ENCODE measurements at regions not wholly inside any gene's neighbourhood (a gene's known extent, or its start where the extent isn't known, plus 50 kb on each side); places are given as distances from the start of the nearest gene placed in this dataset.
A peak's percentile ranks its signal among the peaks of the same experiment; 100 is the strongest.

DNA sequence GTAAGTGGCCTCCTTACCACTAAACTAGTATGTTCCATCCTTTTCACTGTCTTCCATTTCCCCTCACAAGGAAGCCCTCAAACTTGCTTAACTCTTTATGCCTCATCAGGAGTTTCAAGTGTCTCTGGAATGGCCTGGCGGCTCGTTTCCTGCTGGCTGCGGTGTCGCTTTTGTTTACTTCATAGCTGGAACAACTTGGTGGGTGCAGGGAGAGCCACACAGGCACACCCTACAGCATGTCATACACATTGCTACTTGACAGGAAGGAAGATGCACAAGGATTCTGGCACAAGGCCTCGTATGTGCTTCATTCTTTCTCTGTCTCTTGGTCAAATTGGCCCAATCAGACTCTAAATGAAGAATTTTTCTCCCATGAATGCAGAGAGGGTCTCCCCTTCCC lies 488.3 kb downstream of the FOXO1 start:
- no peak for DNase-seq

DNA sequence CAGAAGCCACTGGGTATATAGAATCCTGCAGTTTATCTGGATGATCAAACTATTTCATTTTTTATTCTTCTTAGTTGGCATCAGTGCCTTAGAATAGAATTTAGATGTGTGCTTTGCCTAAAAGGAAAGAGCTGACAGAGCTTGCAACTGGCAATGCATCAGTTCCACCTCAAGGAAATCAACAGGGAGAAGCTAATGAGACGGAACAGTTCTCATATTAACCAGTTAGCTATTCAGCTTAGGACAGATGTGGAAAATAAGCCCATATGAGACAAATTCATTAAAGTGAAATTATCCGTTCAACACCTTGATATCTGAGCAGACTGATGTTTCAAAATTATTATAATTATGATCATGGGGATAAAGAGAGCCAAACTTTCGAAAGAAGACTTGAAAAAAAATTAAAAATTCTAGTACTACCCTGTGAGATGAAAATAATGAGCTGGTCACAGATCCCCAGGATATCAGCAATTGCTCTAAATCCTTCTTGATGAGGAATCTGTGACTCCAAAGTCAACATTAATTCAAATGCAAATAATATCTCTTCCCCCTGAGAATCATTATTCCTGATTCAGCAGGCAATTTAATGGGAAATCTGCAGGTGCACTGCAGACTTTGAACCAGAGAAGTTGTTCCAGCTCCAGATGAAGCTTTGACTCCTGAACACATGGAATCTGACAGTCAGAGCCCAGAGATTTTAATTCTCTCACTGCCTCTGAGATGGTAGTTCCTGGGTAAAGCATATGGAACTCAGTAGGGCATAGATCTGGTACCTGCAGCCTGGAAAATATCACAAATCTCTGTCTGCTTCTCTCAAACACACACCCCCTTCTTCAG lies 486.8 kb downstream of the FOXO1 start:
- DNase-seq = no peak

DNA sequence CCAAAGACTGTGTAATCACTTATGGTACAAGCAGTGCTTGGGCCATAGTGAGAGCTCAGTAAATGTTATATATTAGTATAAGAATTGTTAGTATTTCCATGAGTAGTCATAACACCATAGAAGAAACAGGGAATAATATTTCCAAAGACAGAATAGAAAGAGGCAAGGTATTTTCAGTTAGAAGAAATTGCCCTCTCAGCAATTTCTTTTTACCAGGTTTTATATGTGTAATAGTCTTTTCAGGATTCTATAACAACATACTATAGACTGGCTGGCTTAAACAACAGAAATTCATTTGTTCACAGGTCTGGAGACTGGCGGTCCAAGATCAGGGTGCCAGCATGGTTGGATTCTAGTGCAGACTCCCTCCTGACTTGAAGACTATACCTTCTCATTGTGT lies 485.7 kb downstream of the FOXO1 start:
- DNase-seq = no peak

DNA sequence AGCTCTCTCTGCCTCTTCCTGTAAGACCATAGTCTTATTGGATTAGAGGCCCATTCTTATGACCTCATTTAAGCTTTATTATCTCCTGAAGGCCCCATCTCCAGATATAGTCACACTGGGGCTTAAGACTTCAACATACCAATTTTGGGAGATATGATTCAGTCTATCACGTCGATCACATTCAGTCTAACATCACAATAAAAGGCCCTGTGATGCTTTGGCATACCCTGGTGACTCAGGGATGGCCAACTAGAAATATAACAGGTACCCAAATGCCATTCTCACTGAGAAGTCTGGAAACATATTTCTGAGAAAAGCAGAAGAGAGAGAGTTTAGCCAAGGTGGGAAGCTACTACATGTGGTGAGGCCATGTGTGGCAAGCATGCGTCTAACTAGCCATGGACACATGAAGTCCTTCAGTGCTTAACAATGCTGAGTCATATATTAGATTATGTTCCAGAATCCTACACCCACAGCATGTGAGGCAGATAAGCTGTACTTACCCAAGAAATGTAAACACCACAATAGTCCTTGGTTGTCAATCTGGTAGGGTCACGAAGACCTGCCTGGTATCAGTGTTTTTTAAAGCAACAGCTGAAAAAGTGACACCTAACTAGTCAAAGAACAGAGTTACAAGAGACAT lies 485.1 kb downstream of the FOXO1 start:
- no peak for DNase-seq

DNA sequence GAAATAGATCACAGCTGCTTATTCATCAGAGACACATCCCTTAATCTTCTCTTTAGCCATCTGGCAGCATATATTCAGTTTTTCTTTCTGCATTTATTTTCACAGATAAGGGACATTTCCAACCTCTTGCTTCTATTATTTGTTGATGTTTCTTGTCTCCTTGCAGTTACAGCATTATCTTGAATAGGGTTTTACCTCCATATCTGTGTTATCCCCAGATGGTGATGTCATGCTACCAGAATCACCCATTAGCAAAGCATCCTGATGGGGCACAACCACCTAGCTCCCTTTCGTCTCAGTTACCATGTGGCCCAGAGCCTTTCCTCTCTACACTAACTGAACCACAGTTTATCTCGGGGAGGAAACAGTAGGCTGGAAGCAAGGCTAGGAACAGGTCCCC lies 483.9 kb downstream of the FOXO1 start:
- no peak for DNase-seq

DNA sequence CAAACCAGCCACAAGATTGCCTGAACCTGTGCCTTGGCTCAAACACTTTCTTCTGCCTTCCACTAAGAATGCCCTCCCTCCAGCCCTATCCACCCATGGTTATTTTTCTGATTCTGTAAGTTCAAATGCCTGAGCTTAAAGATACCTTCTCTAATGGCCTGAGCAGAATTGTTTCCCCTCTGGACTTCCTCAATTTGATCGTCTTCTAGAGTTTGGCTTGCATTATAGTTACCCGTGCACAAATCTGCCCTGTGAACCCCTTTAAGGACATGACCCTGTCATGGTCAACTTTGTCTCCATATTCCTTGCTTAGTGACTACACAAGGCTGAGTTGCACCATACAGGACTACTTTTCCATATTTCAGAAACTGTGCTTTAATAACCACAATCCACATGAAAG lies 481.0 kb downstream of the FOXO1 start:
- DNase-seq = no peak

DNA sequence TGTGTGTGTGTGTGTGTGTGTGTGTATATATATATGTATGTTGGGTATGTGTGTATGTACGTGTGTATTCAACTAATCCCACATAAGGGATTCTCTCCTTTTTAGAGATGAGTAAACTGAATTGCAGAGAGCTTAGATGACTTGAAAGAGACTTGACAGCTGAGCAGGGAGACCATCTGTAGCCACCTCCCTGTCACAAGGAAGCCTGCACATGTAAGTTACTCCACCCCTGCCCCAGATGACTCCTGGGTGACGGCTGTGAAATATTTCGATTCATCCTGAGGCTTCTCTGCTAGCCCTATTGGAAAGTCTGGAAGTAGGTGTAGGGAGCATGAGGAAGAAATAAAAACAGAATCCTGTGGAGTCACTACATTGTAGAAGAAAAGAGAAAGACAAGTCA lies 480.4 kb downstream of the FOXO1 start:
- DNase-seq = no peak

DNA sequence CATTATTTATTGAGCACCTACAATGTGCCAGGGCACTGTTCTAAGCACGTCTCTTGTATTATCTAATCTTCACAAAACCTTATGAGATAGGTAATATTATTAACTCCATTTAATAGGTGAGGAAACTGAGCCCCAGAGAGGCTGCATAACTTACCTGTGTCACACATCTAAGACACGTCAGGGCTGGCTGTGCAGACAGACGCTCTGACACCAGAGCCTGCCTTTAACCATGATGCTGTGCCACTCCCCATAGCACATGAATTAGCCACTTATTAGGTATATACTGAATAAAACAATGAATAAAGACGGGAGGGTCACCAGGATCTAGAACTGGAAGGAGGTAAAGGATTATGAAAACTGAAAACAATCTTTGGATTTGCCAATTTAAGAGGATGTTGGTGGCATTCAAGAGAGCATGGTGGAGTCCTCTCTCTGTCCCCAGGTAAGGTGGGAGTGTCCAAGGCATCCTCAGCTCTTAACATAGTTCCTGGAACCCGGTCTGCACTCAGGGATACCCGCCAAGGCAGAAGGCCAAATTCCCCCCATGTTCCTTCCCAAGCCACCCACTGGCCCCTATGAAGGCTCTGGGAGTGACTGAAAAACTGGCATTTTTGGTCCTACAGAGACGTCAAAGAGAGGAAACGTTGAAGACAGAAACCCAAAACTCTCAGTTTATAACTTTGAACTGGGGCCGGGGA lies 479.7 kb downstream of the FOXO1 start:
- no peak for DNase-seq

DNA sequence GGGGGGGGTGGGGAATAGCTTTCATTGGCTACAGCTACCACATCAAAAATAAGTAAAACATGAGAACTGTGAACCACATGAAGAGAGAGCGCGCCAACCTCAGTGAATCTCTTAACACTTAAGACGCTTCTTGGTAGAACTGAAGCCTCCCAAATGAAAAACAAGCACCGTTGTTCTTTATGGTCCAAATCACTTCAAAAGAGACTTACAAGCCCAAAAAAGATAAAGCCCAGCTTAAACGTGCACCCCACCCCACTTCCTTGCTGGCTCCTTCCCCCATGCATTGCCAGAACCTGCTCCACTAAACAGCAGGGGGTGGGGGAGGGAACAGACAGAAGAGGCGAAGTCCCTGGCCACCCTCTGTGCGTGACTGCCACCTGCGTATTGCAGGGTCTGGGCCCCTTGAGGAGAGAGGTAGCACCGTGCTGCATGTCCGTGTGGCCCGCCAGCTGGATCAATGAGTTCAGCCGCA lies 479.1 kb downstream of the FOXO1 start:
- peak; percentile 86 for DNase-seq

DNA sequence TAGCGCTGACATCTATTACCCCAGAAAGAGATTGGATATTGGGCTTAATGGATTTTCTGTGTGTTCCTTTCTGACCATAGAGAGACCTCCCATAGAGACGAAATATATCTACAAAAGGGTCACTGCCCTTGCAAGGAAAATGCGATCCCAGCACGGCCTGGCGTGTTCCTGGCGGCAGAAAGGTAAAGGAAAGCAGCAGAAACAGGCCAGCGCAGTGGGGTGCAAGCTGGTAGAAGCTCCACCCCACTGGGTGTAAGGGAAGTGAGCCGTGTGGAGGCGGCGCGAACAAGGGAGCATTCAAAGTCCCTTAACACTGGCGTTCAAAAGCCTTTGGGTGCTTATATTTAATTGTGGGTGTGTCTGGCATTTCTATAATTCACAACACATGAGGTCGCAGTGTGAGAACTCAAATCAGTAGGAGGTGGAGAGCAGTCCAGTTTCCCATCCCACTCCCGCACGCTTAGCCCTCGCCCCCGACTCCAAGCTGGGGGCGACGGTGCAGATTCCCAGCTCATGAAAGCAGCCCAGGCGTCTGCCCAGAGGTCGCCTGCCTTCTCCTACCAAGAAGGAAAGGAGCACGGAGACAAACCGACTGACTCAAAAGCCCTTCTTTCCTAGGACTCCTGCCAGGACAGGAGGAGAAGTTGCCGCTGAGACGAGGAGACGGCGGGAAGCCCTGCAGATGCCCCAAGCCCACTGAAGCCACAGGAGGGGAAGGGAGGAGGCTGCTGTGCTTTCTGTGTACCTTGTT lies 478.4 kb downstream of the FOXO1 start:
- DNase-seq = peak; percentile 60

DNA sequence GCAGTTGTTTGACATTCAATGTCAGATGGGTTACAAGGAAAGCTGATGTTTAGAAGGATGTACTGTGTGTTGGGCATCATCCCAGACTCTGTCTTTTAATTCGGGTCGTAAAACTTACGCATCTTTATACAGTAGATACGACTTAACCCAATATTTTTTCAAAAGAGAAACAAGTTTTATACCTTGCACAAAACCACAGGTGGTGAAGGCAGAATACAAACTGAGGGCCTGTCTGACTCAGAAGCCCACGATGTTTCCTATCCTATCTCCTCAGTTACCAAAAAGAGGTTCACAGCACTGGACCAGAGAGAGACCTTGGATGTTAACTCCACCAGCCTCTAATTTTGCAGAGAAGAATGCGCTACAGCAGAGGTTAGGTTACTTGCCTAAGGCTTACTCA lies 477.0 kb downstream of the FOXO1 start:
- DNase-seq = peak; percentile 65

DNA sequence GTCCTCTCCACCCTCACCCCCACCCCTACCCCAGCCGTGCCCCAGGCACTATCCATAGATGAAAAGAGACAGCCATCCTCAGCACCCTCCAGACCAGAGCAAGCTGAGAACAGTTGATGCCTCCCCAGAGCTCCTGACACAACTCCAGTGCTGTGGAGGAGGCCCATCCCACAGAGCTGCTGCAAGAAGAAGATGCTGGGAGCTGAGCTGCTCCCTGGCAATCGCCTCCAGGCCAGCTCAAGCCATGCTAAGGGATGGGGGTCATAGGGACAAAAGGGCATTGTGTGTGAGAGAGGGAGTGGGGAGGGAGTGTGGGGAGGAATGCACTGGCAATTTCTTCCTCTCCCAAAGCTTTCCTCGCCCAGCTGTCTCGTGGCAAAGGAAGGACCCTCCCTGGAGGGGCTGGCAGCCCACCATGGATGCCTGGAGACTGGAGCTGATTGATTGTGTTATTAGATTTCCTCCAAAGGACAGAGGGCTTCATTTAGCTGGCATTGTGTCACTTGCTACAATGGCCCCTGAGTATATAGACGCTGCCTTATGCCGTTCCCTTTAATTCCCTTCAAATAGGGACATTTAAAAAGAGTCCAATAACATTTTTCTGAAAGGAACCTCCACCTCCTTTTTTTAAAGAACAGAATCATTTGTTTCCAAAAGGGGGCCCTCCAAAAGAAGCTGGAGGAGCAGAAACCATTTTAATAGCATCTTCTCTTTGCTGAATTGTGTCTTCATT lies 476.4 kb downstream of the FOXO1 start:
- DNase-seq = no peak

DNA sequence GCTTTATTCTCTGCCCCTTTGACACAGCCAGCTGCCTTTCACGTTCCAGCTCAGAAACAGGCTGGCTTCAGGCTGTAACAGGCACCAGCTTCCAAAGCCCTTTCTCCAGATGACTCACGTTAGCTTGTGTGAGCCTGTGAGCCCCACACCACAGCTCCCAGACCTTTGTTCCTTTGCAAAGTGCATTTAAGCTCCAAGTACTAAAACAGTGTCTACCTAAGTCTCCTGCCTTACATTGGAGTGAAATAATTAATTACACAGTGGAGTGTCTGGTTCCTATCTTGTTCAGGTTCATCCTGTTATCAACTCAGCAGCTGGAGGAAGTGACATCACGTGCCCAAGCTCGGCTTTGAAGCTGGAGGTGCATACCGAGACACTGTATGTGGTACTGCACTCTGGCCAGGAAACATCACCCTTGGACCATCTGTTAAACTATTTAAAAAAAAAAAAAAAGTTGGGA lies 475.8 kb downstream of the FOXO1 start:
- peak; percentile 75 for DNase-seq

DNA sequence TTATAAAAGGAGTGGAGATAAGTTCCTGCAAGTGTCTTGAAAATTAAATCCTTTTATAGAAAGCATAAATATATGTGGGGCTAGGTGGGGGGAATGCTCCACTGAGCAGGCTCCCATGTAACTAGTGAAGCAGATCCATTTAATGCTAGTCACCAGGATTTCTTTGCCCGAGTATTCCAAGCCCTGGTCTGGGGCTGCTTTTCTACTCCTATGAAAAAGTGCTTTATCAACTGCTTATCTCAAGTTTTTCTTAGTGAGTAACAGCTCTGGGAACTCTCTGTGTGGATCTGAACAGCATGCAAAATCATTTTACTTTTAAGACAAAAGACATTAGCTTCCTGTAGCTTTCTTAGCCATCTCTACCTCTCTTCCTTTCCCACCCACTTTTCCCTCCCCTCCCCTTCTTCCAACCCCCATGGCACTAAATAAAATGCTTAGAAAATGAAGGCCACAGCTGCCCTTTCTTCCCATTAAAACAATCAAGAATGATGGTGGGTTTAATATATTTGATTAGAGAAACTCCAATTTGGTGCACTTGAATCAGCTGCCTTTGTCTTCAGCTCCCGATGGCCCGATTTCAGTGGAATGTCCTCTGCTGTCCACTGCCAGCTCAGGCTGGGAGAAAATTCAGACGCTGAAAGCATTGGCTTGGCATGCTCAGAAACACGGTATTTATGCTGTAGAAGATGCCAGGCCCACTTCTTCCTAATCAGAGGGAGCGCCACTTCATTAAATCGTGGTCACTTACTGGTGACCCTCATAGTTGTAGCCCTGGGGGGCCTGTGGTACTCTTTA lies 475.1 kb downstream of the FOXO1 start:
- no peak for DNase-seq

DNA sequence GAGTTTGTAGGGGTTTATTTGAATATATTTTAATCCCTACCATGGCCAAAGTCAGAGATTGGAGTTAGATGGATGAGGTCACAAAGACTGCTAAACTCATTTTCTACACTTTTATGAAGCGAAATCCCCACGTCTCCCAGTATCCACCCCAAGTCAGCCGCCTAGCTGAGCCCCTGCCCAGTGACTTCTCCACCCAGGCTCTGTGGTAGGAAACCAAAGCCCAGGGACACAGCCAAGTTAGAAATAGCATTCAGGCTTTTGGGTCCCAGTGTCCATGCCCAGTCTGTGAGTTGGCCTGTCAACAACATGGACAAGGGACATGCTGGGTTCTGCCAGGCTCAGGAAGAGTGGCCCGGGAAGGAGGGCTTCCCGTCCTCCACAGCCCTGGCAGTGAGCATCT lies 474.0 kb downstream of the FOXO1 start:
- DNase-seq = no peak

DNA sequence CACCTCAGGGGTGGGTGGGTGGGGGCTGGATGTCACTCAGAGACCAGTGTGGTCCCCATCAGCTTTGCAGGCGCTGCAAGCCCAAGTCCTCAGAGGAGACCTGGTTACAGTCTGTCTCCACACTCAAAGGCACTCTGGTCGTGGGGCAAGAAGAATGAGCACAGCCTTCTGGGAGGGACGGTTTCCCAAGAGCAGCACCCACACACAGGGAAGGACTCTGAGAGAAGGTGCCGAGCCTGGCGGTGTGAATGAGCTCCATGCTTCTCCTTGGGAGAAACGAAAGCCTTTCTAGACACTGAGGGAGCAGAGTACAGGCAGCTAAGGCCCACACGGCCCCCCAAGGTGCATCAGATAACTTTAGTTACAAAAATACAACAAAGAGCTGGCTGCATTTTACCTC lies 473.6 kb downstream of the FOXO1 start:
- no peak for DNase-seq

DNA sequence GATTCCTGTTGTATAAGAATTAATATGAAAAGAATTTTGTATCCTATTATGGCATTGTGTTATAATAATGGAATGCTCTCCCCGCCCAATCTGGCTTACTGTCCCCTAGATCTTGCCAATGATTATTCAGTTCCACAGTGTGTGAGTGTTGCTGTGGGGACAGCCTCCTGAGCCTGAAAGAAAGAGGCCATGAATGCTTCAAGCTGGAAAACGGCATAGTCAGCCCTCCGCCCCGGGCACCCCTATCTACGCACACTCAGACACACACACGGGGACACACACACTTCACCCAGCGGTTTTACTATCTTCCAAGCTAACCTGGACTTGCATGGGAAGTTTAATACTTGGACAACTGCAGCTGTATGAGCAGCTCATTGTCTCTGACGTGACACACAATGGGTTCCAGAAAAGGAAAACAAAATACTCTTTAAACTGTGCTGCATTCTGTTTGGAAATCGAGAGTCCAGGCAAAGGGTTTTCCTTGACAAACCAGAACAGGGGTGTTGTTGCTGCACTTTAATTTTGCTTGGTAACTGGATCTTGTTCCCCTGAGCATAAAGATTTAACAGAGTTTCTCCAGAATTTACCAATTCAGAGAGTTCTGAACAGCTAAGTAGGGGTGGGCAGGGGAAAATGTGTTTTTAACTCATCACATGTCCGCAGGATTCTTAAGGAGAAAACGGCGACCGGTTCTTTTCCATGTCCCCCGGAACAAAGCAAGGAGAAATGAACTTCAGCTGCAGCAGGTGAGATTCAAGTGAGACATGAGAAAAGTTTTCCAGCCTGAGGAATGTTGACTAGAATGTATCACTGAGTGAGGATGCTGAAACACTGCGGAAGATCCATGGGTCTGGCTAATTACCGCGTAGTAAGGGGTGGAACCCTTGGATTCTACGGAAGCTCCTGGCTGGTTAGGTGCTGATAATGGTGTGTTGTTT lies 472.9 kb downstream of the FOXO1 start:
- no peak for DNase-seq

DNA sequence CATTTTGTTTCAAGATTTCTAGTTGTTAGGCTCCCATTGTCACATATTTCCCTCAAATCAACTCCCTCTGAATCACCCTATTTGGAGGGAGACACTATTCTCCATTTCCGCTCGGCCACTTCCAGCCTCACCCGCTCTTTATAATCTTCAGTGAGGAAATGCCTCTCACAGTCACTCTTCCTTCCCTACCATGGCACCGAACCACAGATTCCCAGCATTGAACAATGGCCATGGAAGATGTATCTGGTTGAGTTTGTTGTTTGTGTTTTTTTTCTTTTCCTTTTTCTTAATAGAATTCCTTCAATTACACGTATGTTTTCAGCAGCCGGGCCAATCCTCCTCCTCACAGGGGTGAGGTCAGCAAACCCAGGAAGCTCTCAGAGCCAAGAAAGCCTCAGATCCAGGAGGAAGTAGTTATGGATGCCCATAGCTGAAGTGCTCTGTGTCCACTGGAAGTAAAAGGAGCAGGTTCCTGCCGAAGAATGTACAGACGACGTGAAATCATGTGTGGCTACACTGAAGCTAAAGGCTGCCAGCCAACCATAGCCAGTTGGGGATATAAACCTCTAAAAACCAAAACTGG lies 472.1 kb downstream of the FOXO1 start:
- no peak for DNase-seq

DNA sequence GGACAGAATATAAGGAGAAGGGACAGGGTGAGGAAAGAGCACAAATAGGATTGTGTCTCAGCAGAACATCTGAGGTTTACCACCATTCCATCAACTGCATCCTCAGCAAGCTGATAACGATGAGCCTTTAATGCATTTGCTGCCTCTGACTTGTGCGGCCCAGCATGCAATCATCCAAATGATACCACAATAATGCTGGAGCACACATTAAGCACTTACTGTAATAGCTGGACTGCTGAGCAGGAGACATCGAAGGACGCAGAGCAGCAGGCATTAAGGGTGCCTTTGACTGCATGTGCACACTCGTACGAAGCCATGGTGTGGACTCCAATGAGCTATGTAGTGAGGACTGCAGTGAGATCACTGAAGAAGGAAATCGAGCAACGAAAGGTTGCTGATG lies 469.4 kb downstream of the FOXO1 start:
- no peak for DNase-seq

All from CD4-positive, alpha-beta T cell treated with Interleukin-4 for 4 hours (primary cell).